Heart right ventricle (tissue), 16 donors: ENCODE measurements at regions not wholly inside any gene's neighbourhood (a gene's known extent, or its start where the extent isn't known, plus 50 kb on each side); places are given as distances from the start of the nearest gene placed in this dataset.

ENCODE experiments used
- ATAC-seq, 8 donors: fragments of 200-7000 bp; cut with Tn5 transposase; one replicate each; pipeline ENCODE4 v1.9.1; 2020; ENCODE audit warnings: mild to moderate bottlenecking in 8 of 8, moderate library complexity in 8 of 8, moderate number of reproducible peaks in 1 of 8
- DNase-seq, 2 donors: peaks; one replicate each; pipeline ENCODE4 v3.0.0-alpha.2; 2020
- H3K27ac ChIP-seq, 10 donors: fragments of 200-600 bp; sonication (generic) in 2 of 10; one replicate each; pipeline versions ENCODE4 v1.5.0 to v1.8.0; 2020 to 2022; ENCODE audit warnings: mild to moderate bottlenecking in 3 of 10
- H3K27me3 ChIP-seq, 7 donors: fragments of 200-600 bp; one replicate each; pipeline ENCODE4 v1.8.0; 2021 to 2022; ENCODE audit warnings: mild to moderate bottlenecking in 2 of 7
- H3K36me3 ChIP-seq, 9 donors: fragments of 200-600 bp; sonication (generic) in 1 of 9; one replicate each; pipeline versions ENCODE4 v1.5.0 to v1.8.0; 2020 to 2022; ENCODE audit warnings: mild to moderate bottlenecking in 2 of 9
- H3K4me1 ChIP-seq, 9 donors: fragments of 200-600 bp; sonication (generic) in 1 of 9; one replicate each; pipeline versions ENCODE4 v1.5.0 to v1.8.0; 2020 to 2022; ENCODE audit warnings: mild to moderate bottlenecking in 4 of 9
- H3K4me3 ChIP-seq, 10 donors: fragments of 200-600 bp; sonication (generic) in 2 of 10; one replicate each; pipeline versions ENCODE4 v1.5.0 to v1.8.0; 2020 to 2022; ENCODE audit warnings: mild to moderate bottlenecking in 7 of 10, moderate library complexity in 2 of 10
- H3K9me3 ChIP-seq, 11 donors: fragments of 200-600 bp in 10 of 11; sonication (generic) in 2 of 11; one replicate each; pipeline versions ENCODE4 v1.5.0 to v1.8.0; 2013 to 2022; ENCODE audit warnings: mild to moderate bottlenecking in 2 of 11, control low read depth in 1 of 11, moderate library complexity in 1 of 11
- CTCF ChIP-seq, 9 donors: fragments of 200-600 bp; sonication (generic) in 2 of 9; IDR thresholded peaks; one replicate each; pipeline versions ENCODE4 v1.5.0 to v1.8.0; 2021 to 2022; ENCODE audit warnings: antibody characterized with exemption in 9 of 9, mild to moderate bottlenecking in 5 of 9, moderate library complexity in 1 of 9
- WGBS, 2 donors: extraction: QIAGEN DNeasy Blood & Tissue Kit; methylation state at CpG; one replicate each; pipeline ENCODE4 v1.1.7; 2013; ENCODE audit warnings: inconsistent platforms in 1 of 2; 5-methylcytosine and 5-hydroxymethylcytosine counted together
- intact Hi-C, 10 donors: fragments of 100-400 bp; cut with DNase I; formaldehyde crosslinking; loops; one replicate each; pipeline versions ENCODE4 v1.11.1 to v1.14.2; 2022
- donor health status: Arrhythmogenic right ventricular cardiomyopathy.
- donor health status: ischemic (EF 13 %, LVEDD 7.1; RV severe dilation, severe dysfunction).
- donor health status: healthy with polysubstance abuse.
- donor health status: DM: no; HTN: yes; CAD: no.
- donor health status: DM: no; HTN: no; CAD: no.
- donor health status: ischemic (EF 25% LVEDD 6.9; RV normal size, moderate dysfunction).
- donor health status: ischemic (EF 25% LVEDD 5.7; RV mildly dilated, moderate dysfunction).
- donor health status: healthy.
- donor health status: DM: yes; HTN: yes; CAD: no.
- donor health status: Ischemic cardiomyopathy.
- donor health status: ischemic (EF 35%, LVEDD 5.7; RV mildly dilated, moderate dysfunction).
- donor health status: nonischemic (EF 11% LVEDD 7.7; RV severe dilation, severe dysfunction).
- donor health status: DM: yes; HTN: yes; CAD: no.
- donor health status: PGD.
- donor health status: ischemic (EF 29% LVEDD 5.4; RV normal size, mild dysfunction).
- donor health status: nonischemic (EF 23%, LVEDD 6.1; RV moderate dilation, normal function).

- intact Hi-C loops, result no loop called here
- no peak for TF ChIP-seq CTCF (IDR thresholded peaks at IDR 0.05)
- Histone ChIP-seq H3K4me3 (no peak overlapping the region), H3K9me3 (no peaks in the 10 kb centered on the region), H3K36me3 (no peaks in the 10 kb centered on the region), H3K27ac (no peak overlapping the region), H3K4me1 (peaks cover 0 to 11% (median 3%) of the 10 kb centered on the region in 9 donors), H3K27me3 (peaks cover 0 to 9% (median 0%) of the 10 kb centered on the region in 7 donors)
- ATAC-seq (no peak), DNase-seq (no peak)
- 67 to 69% methylated on average over 19 of the region's 19 CpGs for WGBS, 2 donors
These were observed 55.2 kb upstream of the PSD2 start for GRCh38 chr5:139740138-139740991.

- no peaks in the 10 kb centered on the region for H3K9me3 ChIP-seq
- no peak for TF ChIP-seq CTCF (IDR thresholded peaks at IDR 0.05)
- H3K4me1 ChIP-seq, result peaks cover 0 to 19% (median 10%) of the 10 kb centered on the region in 9 donors
- peaks cover 0 to 16% (median 0%) of the 10 kb centered on the region in 7 donors for H3K27me3 ChIP-seq
- no peak overlapping the region for H3K27ac ChIP-seq
- no peaks in the 10 kb centered on the region for H3K36me3 ChIP-seq
- H3K4me3 ChIP-seq, result no peak overlapping the region
- ATAC-seq (no peak), DNase-seq (no peak)
- 85 to 89% methylated on average over 6 of the region's 6 CpGs for WGBS, 2 donors
- intact Hi-C loops, result no loop called here
These were observed 54.5 kb upstream of the PSD2 start for GRCh38 chr5:139740992-139741672.

- H3K27ac ChIP-seq, result no peak overlapping the region
- TF ChIP-seq CTCF (IDR thresholded peaks at IDR 0.05), result no peak
- H3K4me3 ChIP-seq, result no peak overlapping the region
- DNase-seq (no peak), ATAC-seq (no peak)
- H3K9me3 ChIP-seq, result no peaks in the 10 kb centered on the region
- WGBS, 2 donors, result 80 to 86% methylated on average over 3 of the region's 3 CpGs
- H3K36me3 ChIP-seq, result no peaks in the 10 kb centered on the region
- H3K4me1 ChIP-seq, result peaks cover 0 to 25% (median 17%) of the 10 kb centered on the region in 9 donors
- intact Hi-C loops, result no loop called here
- H3K27me3 ChIP-seq, result peaks cover 0 to 23% (median 5%) of the 10 kb centered on the region in 7 donors
These were observed 53.8 kb upstream of the PSD2 start for GRCh38 chr5:139741823-139742172.

- TF ChIP-seq CTCF (IDR thresholded peaks at IDR 0.05), result no peak
- Histone ChIP-seq H3K4me1 (peaks cover 2 to 31% (median 22%) of the 10 kb centered on the region in 9 donors), H3K27me3 (peaks cover 2 to 28% (median 11%) of the 10 kb centered on the region in 7 donors), H3K36me3 (no peaks in the 10 kb centered on the region), H3K9me3 (no peaks in the 10 kb centered on the region), H3K27ac (no peak overlapping the region), H3K4me3 (no peak overlapping the region)
- ATAC-seq (no peak), DNase-seq (no peak)
- WGBS, 2 donors, result 91% methylated on average over 14 of the region's 14 CpGs
- intact Hi-C loops, result no loop called here
These were observed 53.3 kb upstream of the PSD2 start for GRCh38 chr5:139742173-139742903.
